Left lung (tissue), 4 donors: ENCODE measurements at regions not wholly inside any gene's neighbourhood (a gene's known extent, or its start where the extent isn't known, plus 50 kb on each side); places are given as distances from the start of the nearest gene placed in this dataset.

Source experiments
- ATAC-seq: fragments of 200-7000 bp; cut with Tn5 transposase; one replicate; pipeline ENCODE4 v1.9.1; 2020; ENCODE audit warnings: moderate library complexity
- DNase-seq, 4 donors: peaks; one replicate each; pipeline ENCODE4 v3.0.0-alpha.2; 2013 to 2020
- H3K27ac ChIP-seq, 2 donors: fragments of 200-600 bp; sonication (generic) in 1 of 2; one replicate each; pipeline versions ENCODE4 v1.5.0 to v1.8.0; 2020 to 2021
- H3K27me3 ChIP-seq, 2 donors: fragments of 200-600 bp; sonication (generic) in 1 of 2; one replicate each; pipeline versions ENCODE4 v1.5.0 to v1.8.0; 2020 to 2021
- H3K36me3 ChIP-seq, 2 donors: fragments of 200-600 bp; sonication (generic) in 1 of 2; one replicate each; pipeline versions ENCODE4 v1.5.0 to v1.8.0; 2020 to 2021
- H3K4me1 ChIP-seq, 2 donors: fragments of 200-600 bp; one replicate each; pipeline ENCODE4 v1.8.0; 2021
- H3K4me3 ChIP-seq, 2 donors: fragments of 200-600 bp; sonication (generic) in 1 of 2; one replicate each; pipeline versions ENCODE4 v1.5.0 to v1.8.0; 2020 to 2021; ENCODE audit warnings: mild to moderate bottlenecking in 1 of 2
- H3K9me3 ChIP-seq, 2 donors: fragments of 200-600 bp; sonication (generic) in 1 of 2; one replicate each; pipeline versions ENCODE4 v1.5.0 to v1.8.0; 2020 to 2021
- intact Hi-C, 2 donors: fragments of 100-400 bp; cut with DNase I; formaldehyde crosslinking; loops; one replicate each; pipeline versions ENCODE4 v1.11.2 to v1.14.2; 2022
- TF ChIP-seq, protein P1 (sequence below), 2 donors: fragments of 200-600 bp; sonication (generic) in 1 of 2; IDR thresholded peaks; one replicate each; pipeline versions ENCODE4 v1.5.0 to v1.8.0; 2021; ENCODE audit warnings: antibody characterized with exemption in 2 of 2
- donor health status: DM: no; HTN: yes; CAD: no.
- donor health status: DM: no; HTN: no; CAD: no.

DNA sequence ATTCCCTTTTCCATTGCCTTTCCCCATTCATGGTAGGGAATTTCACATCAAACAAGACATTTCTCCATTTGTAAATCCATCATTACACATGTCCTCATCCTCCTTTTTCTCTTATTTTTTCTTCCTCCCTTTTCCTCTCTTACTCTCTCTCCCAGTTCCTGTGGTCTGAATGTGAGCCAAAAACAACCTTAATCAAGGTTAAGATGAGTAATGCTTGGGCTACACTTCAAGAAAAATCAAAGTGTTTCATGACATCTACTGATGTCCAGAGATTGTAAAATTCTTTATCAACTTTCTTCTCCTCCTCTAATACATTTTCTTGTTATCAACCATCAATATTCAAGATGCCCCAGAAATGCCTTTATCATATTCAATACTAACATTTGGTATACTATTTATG, 172.5 kb upstream of the PRNP start:
- Histone ChIP-seq H3K9me3 (no peaks in the 10 kb centered on the region), H3K4me3 (no peak overlapping the region), H3K27ac (no peak overlapping the region), H3K36me3 (no peaks in the 10 kb centered on the region), H3K27me3 (peaks cover 0 to 3% of the 10 kb centered on the region in 2 donors), H3K4me1 (no peaks in the 10 kb centered on the region)
- intact Hi-C loops: no loop called here
- no peak for DNase-seq
- no peak for ATAC-seq
- TF ChIP-seq, protein P1, sequence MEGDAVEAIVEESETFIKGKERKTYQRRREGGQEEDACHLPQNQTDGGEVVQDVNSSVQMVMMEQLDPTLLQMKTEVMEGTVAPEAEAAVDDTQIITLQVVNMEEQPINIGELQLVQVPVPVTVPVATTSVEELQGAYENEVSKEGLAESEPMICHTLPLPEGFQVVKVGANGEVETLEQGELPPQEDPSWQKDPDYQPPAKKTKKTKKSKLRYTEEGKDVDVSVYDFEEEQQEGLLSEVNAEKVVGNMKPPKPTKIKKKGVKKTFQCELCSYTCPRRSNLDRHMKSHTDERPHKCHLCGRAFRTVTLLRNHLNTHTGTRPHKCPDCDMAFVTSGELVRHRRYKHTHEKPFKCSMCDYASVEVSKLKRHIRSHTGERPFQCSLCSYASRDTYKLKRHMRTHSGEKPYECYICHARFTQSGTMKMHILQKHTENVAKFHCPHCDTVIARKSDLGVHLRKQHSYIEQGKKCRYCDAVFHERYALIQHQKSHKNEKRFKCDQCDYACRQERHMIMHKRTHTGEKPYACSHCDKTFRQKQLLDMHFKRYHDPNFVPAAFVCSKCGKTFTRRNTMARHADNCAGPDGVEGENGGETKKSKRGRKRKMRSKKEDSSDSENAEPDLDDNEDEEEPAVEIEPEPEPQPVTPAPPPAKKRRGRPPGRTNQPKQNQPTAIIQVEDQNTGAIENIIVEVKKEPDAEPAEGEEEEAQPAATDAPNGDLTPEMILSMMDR (IDR thresholded peaks at IDR 0.05): no peak

DNA sequence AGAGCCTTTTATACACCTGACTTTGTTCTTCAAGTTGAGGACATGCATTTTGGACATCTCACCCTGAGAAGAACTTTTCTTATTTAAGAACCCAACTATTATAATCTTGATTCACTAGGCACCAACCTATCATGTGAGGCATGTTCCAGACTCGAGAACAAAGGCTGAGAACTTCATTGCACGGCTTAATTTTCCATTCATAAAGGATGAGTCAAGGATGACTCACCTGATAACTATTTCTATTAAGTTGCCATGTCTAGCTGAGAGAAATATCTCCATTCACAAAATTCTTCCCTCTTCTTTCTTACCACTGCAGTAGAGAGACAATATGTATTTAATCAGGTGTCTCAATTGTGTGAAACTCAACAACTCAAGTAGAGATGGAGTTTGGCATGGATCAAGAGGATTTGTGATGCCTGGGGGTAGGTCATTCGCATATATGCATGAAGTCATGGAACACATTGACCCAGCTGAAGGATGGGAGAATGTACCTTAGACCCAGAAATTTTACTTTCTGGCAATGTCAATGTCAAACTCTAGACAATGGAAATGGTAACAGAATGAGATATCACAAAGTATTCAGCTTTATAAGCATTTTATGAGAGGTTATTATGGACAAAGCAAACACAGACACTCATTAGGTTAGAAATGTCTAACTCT, 173.2 kb upstream of the PRNP start:
- no peak for ATAC-seq
- intact Hi-C loops: no loop called here

DNA sequence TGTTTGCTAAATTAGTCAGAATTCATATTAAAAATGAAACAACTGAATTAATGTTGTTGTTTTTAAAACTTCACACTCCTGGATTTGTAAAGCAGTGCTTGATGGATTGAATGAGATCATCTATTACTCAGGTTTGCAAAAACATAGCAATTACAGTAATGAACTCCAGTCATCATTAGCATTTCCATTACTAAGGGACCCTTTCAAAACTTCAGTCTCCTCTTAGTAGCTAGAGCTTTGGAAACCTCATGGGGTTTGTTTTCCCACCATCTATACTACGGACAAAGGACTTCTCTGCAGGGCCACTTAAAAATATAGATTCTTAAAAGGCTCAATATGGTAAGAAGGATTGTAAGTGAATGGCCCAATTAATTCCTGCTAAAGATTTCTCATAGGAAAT, 174.5 kb upstream of the PRNP start:
- Histone ChIP-seq H3K27me3 (peaks cover 0 to 3% of the 10 kb centered on the region in 2 donors), H3K4me1 (no peaks in the 10 kb centered on the region), H3K36me3 (no peaks in the 10 kb centered on the region), H3K4me3 (no peak overlapping the region), H3K27ac (no peak overlapping the region), H3K9me3 (no peaks in the 10 kb centered on the region)
- intact Hi-C loops: no loop called here
- DNase-seq: no peak
- TF ChIP-seq, protein P1 (IDR thresholded peaks at IDR 0.05): no peak
- ATAC-seq: no peak

More for the DNA sequence above, 173.2 kb upstream of the PRNP start:
- Histone ChIP-seq H3K9me3 (no peaks in the 10 kb centered on the region), H3K4me1 (no peaks in the 10 kb centered on the region), H3K27me3 (peaks cover 0 to 3% of the 10 kb centered on the region in 2 donors), H3K36me3 (no peaks in the 10 kb centered on the region), H3K27ac (no peak overlapping the region), H3K4me3 (no peak overlapping the region)
- TF ChIP-seq, protein P1 (IDR thresholded peaks at IDR 0.05): no peak
- no peak for DNase-seq

DNA sequence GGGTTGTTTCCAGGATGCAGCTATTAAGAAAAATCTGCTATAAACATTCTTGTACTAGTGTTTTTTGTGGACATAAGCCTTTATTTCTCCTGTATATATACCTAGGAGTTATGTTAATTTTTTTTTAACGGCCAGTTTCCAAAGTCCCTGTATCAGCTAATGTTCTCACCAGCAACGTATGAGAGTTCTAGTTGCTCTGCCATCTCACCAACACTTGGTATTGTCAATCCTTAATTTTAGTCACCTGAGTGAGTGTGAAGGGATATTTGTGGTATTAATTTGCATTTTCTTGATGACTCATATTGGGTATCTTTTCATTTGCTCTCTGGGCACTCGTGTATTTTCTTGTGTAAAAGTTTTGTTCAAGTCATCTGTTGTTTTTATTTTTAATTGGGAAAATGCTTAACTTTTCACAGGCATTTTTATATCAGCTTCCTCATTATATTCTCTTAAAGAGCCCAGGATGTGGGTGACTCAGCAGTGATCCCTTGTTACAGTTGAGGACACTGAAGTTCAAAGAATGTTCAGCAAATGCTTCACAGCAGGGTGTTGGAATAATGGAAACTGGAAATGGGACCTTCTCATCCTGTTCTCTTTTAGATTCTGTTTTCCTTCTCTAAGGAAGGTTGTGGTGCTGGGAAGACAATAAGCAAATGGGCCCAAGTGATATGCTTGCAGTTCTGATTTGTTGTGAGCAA, 176.3 kb upstream of the PRNP start:
- intact Hi-C loops: no loop called here
- ATAC-seq: no peak
- DNase-seq: no peak
- no peak overlapping the region for H3K27ac ChIP-seq
- TF ChIP-seq, protein P1 (IDR thresholded peaks at IDR 0.05): no peak
- peaks cover 0 to 3% of the 10 kb centered on the region in 2 donors for H3K27me3 ChIP-seq
- no peaks in the 10 kb centered on the region for H3K4me1 ChIP-seq
- H3K9me3 ChIP-seq: no peaks in the 10 kb centered on the region
- H3K36me3 ChIP-seq: no peaks in the 10 kb centered on the region
- no peak overlapping the region for H3K4me3 ChIP-seq

DNA sequence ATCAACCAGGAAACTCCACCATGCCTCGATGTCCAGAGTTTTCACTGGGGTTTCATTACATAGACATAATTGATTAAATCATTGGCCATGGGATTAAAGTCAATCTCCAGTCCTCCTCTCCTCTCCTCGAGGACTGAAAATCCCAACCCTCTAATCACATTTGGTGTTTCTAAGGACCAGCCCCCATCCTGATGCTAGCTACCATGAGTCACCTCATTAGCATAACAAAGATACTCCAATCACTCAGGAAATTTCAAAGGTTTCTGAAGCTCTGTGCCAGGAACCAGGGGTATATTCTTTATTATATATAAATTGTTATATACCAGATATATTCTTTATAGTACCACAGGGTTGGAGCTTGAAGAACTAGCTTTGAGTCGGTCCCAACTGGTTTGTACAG, 177.5 kb upstream of the PRNP start:
- no peak for ATAC-seq
- Histone ChIP-seq H3K9me3 (no peaks in the 10 kb centered on the region), H3K36me3 (no peaks in the 10 kb centered on the region), H3K27me3 (peaks cover 0 to 3% of the 10 kb centered on the region in 2 donors), H3K4me3 (no peak overlapping the region), H3K27ac (no peak overlapping the region), H3K4me1 (no peaks in the 10 kb centered on the region)
- no peak for DNase-seq
- intact Hi-C loops: no loop called here
- TF ChIP-seq, protein P1 (IDR thresholded peaks at IDR 0.05): no peak
